HG02970 (cell line): ENCODE measurements at regions not wholly inside any gene's neighbourhood (a gene's known extent, or its start where the extent isn't known, plus 50 kb on each side); places are given as distances from the start of the nearest gene placed in this dataset.

Source experiments
- ATAC-seq: cut with Tn5 transposase; IDR thresholded peaks from one replicate; pipeline ENCODE4 v1.9.1; 2021; ENCODE audit warnings: mild to moderate bottlenecking, moderate library complexity, moderate number of reproducible peaks; ENCODE audit not compliant: unreplicated experiment, low FRiP score

DNA sequence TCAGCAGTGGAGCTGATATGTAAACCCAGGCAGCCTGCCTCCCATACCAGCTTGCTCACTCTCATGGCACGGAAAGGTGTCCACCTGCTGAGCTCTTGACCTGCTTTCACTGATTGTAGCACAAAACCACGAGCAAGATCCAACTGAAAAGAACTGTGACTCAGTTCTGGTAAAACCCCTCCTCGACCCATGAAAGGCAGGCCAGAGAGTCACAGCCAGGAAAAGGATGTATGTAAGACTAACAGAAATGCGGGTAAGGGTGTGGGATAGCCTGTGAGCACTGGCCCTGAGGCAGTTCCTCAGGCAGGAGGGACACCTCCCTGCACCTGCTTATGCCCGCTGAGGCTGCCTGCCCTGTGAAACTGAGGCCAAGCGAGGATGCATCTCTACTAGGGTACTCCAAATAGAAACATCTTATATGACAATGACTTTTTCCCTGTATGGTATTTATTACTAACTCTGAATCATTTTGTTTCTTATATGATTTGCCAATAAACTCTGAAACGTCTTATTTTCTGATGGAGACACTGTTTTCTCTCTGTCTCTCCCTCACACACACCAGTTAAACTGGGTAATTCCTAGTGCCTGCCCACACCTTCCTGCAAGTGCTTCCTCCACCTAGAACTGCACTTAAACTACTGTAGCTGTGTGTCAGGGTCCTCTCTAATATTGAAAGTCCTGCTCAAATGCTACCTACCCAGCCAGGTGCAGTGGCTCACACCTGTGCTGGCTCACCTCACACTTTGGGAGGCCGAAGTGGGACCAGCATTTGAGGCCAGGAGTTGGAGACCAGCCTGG lies 73.3 kb upstream of the GHITM start:
- ATAC-seq, result no peak

DNA sequence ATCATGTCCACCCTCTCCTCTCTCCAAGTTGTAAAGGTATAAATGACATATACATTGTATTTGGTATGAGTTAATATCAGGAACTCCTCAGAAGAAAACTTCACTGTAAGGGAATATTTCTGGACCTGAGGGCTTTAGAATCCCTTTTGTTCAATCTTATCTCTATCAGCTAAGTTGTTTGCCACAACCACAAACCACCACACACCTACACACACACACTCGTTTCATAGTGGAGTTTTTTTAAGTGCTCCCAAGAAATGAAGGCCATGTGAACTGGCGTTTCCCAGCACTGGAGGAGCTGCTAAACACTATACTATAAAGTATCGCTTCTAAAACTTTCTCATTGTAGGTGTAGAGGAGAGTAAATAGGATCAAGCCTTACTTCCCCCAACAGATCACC lies 64.8 kb upstream of the GHITM start:
- ATAC-seq, result no peak

DNA sequence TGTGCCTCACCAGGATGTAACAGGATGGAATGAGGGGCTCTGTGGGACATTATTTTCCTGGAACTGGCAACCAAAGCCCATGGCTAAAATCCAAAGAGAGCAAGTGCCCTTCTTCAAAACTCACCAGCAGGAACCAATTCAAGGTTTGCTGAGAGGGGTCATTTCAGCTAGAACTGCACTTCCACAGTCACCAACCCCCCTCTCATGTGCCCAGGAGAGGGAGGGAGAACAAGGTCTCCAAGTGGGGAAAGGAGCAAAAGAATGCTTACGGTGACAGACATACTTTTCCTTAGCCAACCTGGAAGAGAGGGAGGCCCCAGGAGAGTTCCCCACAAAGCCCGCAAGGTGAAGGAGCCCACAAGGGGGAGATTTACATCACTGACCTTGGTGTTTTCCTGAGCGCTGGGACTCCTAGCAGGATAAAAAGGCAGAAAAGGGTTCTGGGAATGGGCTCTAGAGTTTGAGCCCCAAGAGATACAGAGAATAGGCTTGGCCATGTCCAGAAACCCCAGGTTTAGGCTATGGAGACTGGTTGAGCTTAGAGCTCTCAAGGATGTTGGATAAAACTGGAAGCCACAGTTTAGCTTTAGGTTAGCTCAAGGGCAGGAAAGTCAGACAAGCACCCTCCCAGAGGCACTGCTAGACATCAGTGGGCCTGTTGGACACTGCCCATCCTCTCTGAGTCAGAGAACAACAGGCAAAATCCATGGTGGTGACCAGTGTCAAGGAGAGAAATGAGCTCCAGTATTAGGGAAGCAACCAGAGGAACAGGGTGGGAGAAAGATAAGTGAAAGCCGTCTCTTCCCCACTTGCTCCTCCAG lies 63.9 kb upstream of the GHITM start:
- no peak for ATAC-seq

DNA sequence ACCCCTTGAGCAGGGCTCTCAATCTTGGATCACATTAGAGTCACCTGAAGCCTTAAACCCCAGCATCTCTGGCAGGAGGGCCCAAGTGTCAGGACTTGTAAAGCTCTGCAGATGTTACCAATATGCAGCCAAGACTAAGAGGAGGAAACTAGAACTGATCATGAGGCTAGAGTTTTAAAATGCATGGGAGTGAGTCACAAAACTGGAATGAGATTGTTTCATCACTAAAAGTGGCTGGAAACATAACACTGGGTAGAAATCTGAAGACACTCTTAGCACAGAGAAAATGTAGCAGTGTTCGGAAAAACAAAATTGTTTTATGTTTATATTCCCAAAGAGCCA lies 63.3 kb upstream of the GHITM start:
- no peak for ATAC-seq

DNA sequence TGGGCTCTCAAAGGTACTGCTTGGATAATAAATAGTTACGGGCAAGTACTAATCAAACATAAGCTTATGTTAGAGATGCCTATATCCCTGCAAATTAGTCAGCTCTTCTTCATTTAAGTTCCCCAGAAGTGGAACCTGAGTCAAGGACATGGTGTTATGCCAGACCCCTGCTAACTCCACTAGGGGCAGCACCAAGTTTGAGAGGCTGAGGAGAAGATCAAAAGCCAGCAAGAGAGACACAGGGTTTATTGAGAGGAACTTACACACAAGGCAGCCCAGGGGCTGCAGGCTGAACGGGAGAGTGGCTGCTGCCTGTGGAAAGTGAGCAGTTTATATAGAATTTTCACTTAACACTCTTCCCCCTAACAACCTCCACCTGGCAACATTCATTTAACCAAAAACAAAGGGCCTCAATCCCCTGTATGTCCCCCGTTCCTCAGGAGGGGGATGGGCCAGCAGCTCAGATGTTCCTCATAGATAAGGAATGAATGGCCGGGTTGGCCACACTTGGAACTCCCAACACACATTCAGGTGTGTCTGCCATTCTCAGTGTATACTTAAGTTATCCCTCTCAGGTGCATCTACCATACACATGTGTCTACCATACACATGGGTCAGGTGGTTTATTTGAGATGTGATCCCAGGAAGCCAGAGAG lies 62.6 kb upstream of the GHITM start:
- ATAC-seq, result peak; percentile 56

DNA sequence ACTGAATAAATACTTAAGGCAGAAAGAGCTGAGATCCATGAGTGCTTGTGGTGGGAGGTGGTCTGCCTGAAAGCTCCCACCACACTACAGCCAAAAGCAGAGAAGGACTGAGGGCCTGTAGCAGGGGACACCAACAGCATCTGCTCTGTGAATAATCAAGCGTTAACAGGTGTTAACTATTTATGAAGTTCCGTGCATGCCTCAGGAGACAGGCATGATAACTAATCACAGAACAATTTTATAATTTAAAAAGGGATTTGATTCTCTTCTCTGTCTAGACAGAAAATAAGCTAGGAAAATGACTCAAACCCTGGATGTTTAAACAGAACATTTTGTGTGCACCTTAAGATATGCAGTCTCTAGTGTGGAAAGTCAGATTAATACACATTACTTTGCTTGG lies 61.5 kb upstream of the GHITM start:
- ATAC-seq, result no peak

DNA sequence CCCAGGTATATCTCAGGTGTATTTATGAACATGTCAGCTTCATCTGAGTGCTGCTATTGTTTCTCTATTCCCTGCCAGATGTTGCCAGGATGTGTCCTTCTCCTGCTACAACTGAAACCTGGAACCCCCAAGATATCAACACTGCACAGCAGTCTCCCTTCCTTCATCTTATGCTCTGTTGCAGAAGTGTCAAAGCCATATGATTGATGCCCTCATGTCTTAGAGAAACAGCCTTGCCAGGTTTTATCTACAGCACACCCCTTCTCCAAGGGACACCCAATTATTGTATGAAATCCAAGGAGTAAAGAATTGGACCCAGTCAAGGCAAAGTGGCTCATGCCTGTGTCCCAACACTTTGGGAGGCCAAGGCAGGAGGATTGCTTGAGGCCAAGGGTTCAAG lies 60.5 kb upstream of the GHITM start:
- ATAC-seq, result no peak

DNA sequence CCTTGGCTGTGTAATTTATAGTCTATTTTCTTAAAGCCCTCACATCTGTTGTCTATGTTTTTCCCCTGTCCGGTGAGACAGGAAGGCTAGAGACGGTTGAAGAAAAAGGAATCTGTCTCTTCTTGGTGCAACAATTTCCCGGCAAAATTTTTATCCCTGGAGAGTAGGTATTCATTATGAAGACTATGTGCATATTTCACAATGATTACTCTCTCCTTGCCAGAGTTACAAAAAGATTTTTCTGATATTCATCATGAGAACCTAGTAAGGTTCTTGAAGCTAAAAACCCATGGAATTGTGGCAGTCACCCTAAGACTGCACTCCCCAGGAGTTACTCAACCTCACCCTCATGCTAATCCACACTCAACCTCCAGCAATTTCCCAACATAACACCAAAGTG lies 55.0 kb upstream of the GHITM start:
- no peak for ATAC-seq

DNA sequence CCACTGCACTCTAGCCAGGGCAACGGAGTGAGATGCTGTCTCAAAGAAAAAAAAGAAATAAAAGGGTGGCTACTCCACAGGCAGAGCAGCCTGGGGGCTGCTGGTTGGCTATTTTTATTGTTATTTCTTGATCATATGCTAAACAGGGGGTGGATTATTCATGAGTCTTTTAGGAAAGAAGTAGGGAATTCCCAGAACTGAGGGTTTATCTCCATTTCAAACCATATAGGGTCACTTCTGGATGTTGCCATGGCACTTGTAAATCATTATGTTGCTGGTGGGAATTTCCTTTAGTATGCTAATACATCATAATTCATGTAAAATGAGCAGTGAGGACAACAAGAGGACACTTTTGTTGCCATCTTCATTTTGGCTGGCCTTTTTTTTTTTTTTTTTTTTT lies 52.1 kb upstream of the GHITM start:
- ATAC-seq, result no peak

DNA sequence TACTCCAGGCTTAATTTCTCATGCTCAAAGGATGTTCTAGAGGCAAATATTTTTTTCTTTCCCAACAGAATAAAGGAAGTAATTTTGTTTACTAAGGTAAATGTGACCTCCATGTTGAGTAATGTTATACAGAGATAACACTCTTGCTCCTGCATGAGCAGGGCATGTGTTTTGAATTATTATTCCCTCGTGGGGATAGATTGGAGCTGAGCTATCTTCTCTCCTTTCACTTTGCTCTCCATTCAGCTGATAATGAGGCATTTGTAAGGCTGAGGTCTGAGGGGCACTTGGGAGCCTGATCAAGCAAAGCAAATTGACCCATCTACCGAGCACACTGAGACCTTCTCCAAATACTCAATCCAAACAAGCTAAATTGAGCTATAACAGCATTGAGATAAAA lies 50.7 kb upstream of the GHITM start:
- no peak for ATAC-seq

DNA sequence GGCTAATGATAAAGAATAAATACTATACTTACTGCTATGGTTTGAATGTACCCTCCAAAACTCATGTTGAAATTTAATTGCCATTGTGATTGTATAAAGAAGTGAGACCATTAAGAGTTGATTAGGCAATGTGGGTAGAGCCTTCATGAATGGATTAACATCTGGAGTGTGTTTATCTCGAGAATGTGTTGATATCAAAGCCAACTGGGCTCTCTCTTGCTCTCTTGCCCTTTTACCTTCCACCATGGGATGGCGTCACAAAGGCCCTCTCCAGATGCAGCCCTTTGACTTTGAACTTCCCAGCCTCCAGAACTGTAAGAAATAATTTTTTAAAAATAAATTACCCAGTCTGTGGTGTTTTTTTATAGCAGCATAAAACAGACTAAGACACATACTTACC lies 50.1 kb upstream of the GHITM start:
- ATAC-seq, result no peak
